GM12878 (cell line): ENCODE measurements at regions not wholly inside any gene's neighbourhood (a gene's known extent, or its start where the extent isn't known, plus 50 kb on each side); places are given as distances from the start of the nearest gene placed in this dataset.

Experiments used
- ATAC-seq: fragments of 200-7000 bp; cut with Tn5 transposase; 3 replicates; pipeline ENCODE4 v1.9.1; 2020; ENCODE audit warnings: mild to moderate bottlenecking, moderate library complexity
- BruUV-seq: library from RNA; stranded (reverse); fragments of 400-500 nt; replicated peaks from 2 replicates; lab custom pipeline; 2021; lab: Mats Ljungman, UMichigan
- CTCF ChIA-PET: fragments of 300-600 bp; sonication (Branson Sonifier 250); formaldehyde crosslinking; extraction: SDS; loops from one replicate; lab custom pipeline; 2021; ENCODE audit warnings: inconsistent platforms; lab: Yijun Ruan, JAX
- POLR2A ChIA-PET: fragments of 350-600 bp; formaldehyde crosslinking; extraction: SDS; loops from one replicate; lab custom pipeline; 2021; ENCODE audit warnings: inconsistent platforms; lab: Charles Lee
- RAD21 ChIA-PET: fragments of 300-600 bp; sonication (Branson Sonifier 250); formaldehyde crosslinking; loops from one replicate; lab custom pipeline; 2023; ENCODE audit warnings: antibody characterized with exemption; ENCODE audit not compliant: unreplicated experiment; lab: Charles Lee
- SMC1A ChIA-PET: fragments of 300-600 bp; sonication (Branson Sonifier 250); formaldehyde crosslinking; loops from one replicate; lab custom pipeline; 2023; ENCODE audit not compliant: unreplicated experiment, uncharacterized antibody; lab: Charles Lee
- DNase-seq: peaks from one replicate; pipeline ENCODE4 v3.0.0-alpha.2; 2011; ENCODE audit warnings: low read depth, low spot score
- FAIRE-seq: peaks from 3 replicates; lab custom pipeline; 2011; peaks lifted over from hg19 to GRCh38; lab: Jason Lieb, UNC
- H2AFZ ChIP-seq: 2 replicates; pipeline ENCODE4 v1.6.0; 2011; ENCODE audit warnings: low read depth, low read length, control low read depth; ENCODE audit not compliant: control insufficient read depth
- H3K27ac ChIP-seq: 2 replicates; pipeline ENCODE4 v1.5.1; 2011; ENCODE audit warnings: control low read depth; ENCODE audit not compliant: control insufficient read depth, insufficient read depth
- H3K27me3 ChIP-seq, 2 experiments: replicated peaks in 1 of 2; 2 replicates each; pipeline versions ENCODE4 v1.6.0 to v1.6.1; 2011; ENCODE audit warnings: low read length in 1 of 2; ENCODE audit not compliant: control insufficient read depth in 2 of 2, insufficient read depth in 2 of 2
- H3K36me3 ChIP-seq, 2 experiments: 2 replicates each; pipeline ENCODE4 v1.5.1; 2011; ENCODE audit warnings: low read length in 1 of 2; ENCODE audit not compliant: control insufficient read depth in 2 of 2, insufficient read depth in 2 of 2
- H3K4me1 ChIP-seq: 2 replicates; pipeline ENCODE4 v1.6.1; 2011; ENCODE audit warnings: mild to moderate bottlenecking, low read length, moderate library complexity, mixed read lengths; ENCODE audit not compliant: control insufficient read depth, insufficient read depth
- H3K4me2 ChIP-seq: 2 replicates; pipeline ENCODE4 v1.6.0; 2011; ENCODE audit warnings: control low read depth; ENCODE audit not compliant: control insufficient read depth, insufficient read depth
- H3K4me3 ChIP-seq: fragments of 200-600 bp; sonication (generic); 2 replicates; pipeline ENCODE4 v1.5.1; 2016
- H3K79me2 ChIP-seq: 2 replicates; pipeline ENCODE4 v1.6.0; 2011; ENCODE audit warnings: low read length; ENCODE audit not compliant: control insufficient read depth, insufficient read depth
- H3K9ac ChIP-seq: 2 replicates; pipeline ENCODE4 v1.8.0; 2011; ENCODE audit warnings: low read length, control low read depth, mixed read lengths; ENCODE audit not compliant: control insufficient read depth, insufficient read depth
- H3K9me3 ChIP-seq: replicated peaks from 3 replicates; pipeline ENCODE4 v1.5.1; 2011; ENCODE audit warnings: mild to moderate bottlenecking, low read length; ENCODE audit not compliant: control insufficient read depth, insufficient read depth
- H4K20me1 ChIP-seq: 2 replicates; pipeline ENCODE4 v1.6.0; 2011; ENCODE audit not compliant: control insufficient read depth, insufficient read depth
- ESRRA ChIP-seq: IDR thresholded peaks from 2 replicates; pipeline ENCODE4 v1.6.1; 2012; ENCODE audit warnings: mild to moderate bottlenecking, low read length, improper control_type of control experiment
- FOXM1 ChIP-seq: IDR thresholded peaks from 2 replicates; pipeline ENCODE4 v1.6.1; 2012; ENCODE audit warnings: low read depth, mild to moderate bottlenecking, inconsistent platforms, low read length, moderate library complexity
- MTA3 ChIP-seq: IDR thresholded peaks from 2 replicates; pipeline ENCODE4 v1.6.1; 2012; ENCODE audit warnings: low read length, inconsistent platforms, borderline replicate concordance
- RELB ChIP-seq: fragments of 450-650 bp; IDR thresholded peaks from 2 replicates; pipeline ENCODE4 v1.6.1; 2017; ENCODE audit warnings: low read depth, mild to moderate bottlenecking, moderate library complexity
- SMARCA5 ChIP-seq: fragments of 450-650 bp; IDR thresholded peaks from 2 replicates; pipeline ENCODE4 v1.6.1; 2017; ENCODE audit warnings: mild to moderate bottlenecking
- SUPT20H ChIP-seq: IDR thresholded peaks from 2 replicates; pipeline ENCODE4 v1.6.1; 2011; ENCODE audit warnings: low read depth, mild to moderate bottlenecking, low read length, moderate library complexity, borderline replicate concordance; ENCODE audit not compliant: control insufficient read depth
- TBL1XR1 ChIP-seq: IDR thresholded peaks from 2 replicates; pipeline ENCODE4 v1.6.1; 2012; ENCODE audit warnings: low read depth, low read length, improper control_type of control experiment
- TCF12 ChIP-seq: IDR thresholded peaks from 2 replicates; pipeline ENCODE4 v1.6.1; 2011; ENCODE audit warnings: low read depth, mild to moderate bottlenecking, low read length
- WGBS: methylation state at CpG from one replicate; pipeline ENCODE4 v1.1.6; 2016; ENCODE audit warnings: low lambda C conversion rate; ENCODE audit not compliant: insufficient replicate concordance, insufficient coverage; ENCODE audit errors: missing lambda C conversion rate; 5-methylcytosine and 5-hydroxymethylcytosine counted together
- in situ Hi-C: fragments of 300-500 bp; cut with MboI; formaldehyde crosslinking; loops from 9 replicates; pipeline ENCODE4 v1.14.3; 2018; ENCODE audit warnings: mixed read lengths
- intact Hi-C: fragments of 100-400 bp; cut with micrococcal nuclease; formaldehyde crosslinking; loops from one replicate; pipeline ENCODE4 v1.14.2; 2022; ENCODE audit not compliant: unreplicated experiment
- TF ChIP-seq, protein P1 (sequence below): fragments of 450-650 bp; IDR thresholded peaks from 2 replicates; pipeline ENCODE4 v1.6.1; 2017; ENCODE audit warnings: mild to moderate bottlenecking, moderate library complexity
- TF ChIP-seq, protein P2 (sequence below): fragments of 450-650 bp; IDR thresholded peaks from 2 replicates; pipeline ENCODE4 v1.6.1; 2016; ENCODE audit warnings: mild to moderate bottlenecking
- TF ChIP-seq, protein P3 (sequence below): IDR thresholded peaks from 2 replicates; pipeline ENCODE4 v1.6.1; 2012; ENCODE audit warnings: low read depth, low read length, improper control_type of control experiment
- TF ChIP-seq, protein P4 (sequence below): IDR thresholded peaks from 2 replicates; pipeline ENCODE4 v1.6.1; 2011; ENCODE audit warnings: borderline replicate concordance, low read depth, mild to moderate bottlenecking, moderate library complexity, low read length; ENCODE audit not compliant: insufficient read depth, poor library complexity, severe bottlenecking

DNA sequence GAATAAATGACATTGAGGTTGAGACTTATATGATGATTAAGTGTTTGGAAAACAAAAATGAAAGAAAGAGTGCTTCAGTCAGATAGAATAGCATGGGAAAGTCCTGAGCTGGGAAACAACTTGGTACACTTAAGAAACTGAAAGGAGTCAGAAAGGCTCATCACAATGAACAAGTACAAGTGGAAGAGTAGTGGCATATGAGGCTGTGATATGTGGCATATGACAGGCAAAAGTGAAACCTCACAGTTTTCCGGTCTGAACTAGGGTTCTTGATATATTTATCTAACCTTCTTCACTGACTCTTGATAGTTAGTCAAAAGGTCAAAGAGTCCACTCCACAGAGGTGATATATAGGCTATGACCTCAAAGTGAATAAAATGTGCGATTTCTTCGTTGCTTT is 537.1 kb upstream of the CXorf51A start (continued):
- TF ChIP-seq MTA3: no peak
- TF ChIP-seq, protein P1, sequence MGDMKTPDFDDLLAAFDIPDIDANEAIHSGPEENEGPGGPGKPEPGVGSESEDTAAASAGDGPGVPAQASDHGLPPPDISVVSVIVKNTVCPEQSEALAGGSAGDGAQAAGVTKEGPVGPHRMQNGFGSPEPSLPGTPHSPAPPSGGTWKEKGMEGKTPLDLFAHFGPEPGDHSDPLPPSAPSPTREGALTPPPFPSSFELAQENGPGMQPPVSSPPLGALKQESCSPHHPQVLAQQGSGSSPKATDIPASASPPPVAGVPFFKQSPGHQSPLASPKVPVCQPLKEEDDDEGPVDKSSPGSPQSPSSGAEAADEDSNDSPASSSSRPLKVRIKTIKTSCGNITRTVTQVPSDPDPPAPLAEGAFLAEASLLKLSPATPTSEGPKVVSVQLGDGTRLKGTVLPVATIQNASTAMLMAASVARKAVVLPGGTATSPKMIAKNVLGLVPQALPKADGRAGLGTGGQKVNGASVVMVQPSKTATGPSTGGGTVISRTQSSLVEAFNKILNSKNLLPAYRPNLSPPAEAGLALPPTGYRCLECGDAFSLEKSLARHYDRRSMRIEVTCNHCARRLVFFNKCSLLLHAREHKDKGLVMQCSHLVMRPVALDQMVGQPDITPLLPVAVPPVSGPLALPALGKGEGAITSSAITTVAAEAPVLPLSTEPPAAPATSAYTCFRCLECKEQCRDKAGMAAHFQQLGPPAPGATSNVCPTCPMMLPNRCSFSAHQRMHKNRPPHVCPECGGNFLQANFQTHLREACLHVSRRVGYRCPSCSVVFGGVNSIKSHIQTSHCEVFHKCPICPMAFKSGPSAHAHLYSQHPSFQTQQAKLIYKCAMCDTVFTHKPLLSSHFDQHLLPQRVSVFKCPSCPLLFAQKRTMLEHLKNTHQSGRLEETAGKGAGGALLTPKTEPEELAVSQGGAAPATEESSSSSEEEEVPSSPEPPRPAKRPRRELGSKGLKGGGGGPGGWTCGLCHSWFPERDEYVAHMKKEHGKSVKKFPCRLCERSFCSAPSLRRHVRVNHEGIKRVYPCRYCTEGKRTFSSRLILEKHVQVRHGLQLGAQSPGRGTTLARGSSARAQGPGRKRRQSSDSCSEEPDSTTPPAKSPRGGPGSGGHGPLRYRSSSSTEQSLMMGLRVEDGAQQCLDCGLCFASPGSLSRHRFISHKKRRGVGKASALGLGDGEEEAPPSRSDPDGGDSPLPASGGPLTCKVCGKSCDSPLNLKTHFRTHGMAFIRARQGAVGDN: no peak

DNA sequence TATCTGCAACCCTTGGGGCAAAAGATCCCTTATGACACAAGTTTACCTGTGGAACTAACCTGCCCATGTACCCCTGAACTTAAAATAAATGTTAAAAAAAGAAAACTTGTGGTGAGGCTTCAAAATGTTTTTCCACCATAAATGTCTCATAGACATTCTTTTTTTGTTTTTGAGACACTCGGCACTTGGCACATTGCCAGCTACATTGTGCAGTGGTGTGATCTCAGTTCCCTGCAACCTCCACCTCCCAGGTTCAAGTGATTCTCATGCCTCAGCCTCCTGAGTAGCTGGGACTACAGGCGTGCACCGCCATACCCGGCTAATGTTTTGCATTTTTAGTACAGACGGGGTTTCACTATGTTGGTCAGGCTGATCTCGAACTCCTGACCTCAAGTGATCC is 528.9 kb upstream of the CXorf51A start:
- Histone ChIP-seq H3K27ac (no peak overlapping the region), H3K4me1 (no peaks in the 10 kb centered on the region), H3K4me3 (no peak overlapping the region), H3K27me3 (no peaks in the 10 kb centered on the region), H3K36me3 (no peaks in the 10 kb centered on the region), H2AFZ (no peak overlapping the region), H3K4me2 (no peak overlapping the region), H3K79me2 (no peaks in the 10 kb centered on the region), H3K9me3 (no peaks in the 10 kb centered on the region), H3K9ac (no peak overlapping the region), H4K20me1 (no peaks in the 10 kb centered on the region)
- no peak for FAIRE-seq
- intact Hi-C loops: no loop called here
- ChIA-PET CTCF (no interaction called here), POLR2A (no interaction called here), SMC1A (no interaction called here), RAD21 (no interaction called here)
- ATAC-seq: no peak
- in situ Hi-C loops: no loop called here
- no peak for DNase-seq
- WGBS: 87% methylated on average over 6 of the region's 6 CpGs
- no TSS peak for BruUV-seq
- TF ChIP-seq SMARCA5: no peak
- TF ChIP-seq, protein P2, sequence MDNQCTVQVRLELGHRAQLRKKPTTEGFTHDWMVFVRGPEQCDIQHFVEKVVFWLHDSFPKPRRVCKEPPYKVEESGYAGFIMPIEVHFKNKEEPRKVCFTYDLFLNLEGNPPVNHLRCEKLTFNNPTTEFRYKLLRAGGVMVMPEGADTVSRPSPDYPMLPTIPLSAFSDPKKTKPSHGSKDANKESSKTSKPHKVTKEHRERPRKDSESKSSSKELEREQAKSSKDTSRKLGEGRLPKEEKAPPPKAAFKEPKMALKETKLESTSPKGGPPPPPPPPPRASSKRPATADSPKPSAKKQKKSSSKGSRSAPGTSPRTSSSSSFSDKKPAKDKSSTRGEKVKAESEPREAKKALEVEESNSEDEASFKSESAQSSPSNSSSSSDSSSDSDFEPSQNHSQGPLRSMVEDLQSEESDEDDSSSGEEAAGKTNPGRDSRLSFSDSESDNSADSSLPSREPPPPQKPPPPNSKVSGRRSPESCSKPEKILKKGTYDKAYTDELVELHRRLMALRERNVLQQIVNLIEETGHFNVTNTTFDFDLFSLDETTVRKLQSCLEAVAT: no peak
- TF ChIP-seq TCF12: no peak
- no peak for TF ChIP-seq ESRRA
- TF ChIP-seq, protein P3, sequence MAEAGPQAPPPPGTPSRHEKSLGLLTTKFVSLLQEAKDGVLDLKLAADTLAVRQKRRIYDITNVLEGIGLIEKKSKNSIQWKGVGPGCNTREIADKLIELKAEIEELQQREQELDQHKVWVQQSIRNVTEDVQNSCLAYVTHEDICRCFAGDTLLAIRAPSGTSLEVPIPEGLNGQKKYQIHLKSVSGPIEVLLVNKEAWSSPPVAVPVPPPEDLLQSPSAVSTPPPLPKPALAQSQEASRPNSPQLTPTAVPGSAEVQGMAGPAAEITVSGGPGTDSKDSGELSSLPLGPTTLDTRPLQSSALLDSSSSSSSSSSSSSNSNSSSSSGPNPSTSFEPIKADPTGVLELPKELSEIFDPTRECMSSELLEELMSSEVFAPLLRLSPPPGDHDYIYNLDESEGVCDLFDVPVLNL: no peak
- TF ChIP-seq SUPT20H: no peak
- no peak for TF ChIP-seq FOXM1
- TF ChIP-seq, protein P4, sequence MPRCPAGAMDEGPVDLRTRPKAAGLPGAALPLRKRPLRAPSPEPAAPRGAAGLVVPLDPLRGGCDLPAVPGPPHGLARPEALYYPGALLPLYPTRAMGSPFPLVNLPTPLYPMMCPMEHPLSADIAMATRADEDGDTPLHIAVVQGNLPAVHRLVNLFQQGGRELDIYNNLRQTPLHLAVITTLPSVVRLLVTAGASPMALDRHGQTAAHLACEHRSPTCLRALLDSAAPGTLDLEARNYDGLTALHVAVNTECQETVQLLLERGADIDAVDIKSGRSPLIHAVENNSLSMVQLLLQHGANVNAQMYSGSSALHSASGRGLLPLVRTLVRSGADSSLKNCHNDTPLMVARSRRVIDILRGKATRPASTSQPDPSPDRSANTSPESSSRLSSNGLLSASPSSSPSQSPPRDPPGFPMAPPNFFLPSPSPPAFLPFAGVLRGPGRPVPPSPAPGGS: no peak
- TF ChIP-seq TBL1XR1: no peak
- no peak for TF ChIP-seq RELB
